ENCODE measurements at regions not wholly inside any gene's neighbourhood (a gene's known extent, or its start where the extent isn't known, plus 50 kb on each side); places are given as distances from the start of the nearest gene placed in this dataset.
"Not testable (repeated sequence)": the region's sequence is repeated elsewhere in the genome, so short reads cannot be mapped to it uniquely, and the experiment has no call there.

GRCh38 chrX:121154858-121155404 is 107.5 kb downstream of the GLUD2 start:
- no peaks in the 10 kb centered on the region for H3K9me3 Mint-ChIP-seq
- no peak for ATAC-seq

DNA sequence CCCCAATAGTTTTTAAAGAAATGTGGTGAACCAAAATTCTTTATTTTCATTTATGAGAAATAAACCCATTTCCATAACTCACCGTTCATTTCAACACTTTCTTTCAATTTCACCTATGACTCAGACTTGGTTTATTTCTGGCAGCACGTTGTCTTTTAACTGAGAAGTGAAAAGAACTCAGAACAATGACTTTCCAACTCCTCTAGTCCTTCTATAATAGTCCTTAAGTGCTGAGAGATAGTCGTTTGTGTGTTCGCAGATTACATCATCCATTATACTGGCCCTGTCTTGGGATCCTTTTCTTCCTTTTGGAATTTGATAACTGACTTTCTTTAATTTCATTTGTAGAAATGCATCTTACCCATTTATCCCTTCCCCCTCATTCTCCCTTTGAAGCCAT is 113.6 kb downstream of the GLUD2 start:
- H3K36me3 Mint-ChIP-seq (ENCODE audit: low read depth), result no peaks in the 10 kb centered on the region
- peaks cover 25% of the 10 kb centered on the region for H3K4me1 Mint-ChIP-seq
- no peak for DNase-seq
- H3K27me3 Mint-ChIP-seq, result peaks cover 2% of the 10 kb centered on the region
- ATAC-seq, result peak; percentile 43
- H3K9me3 Mint-ChIP-seq, result no peaks in the 10 kb centered on the region
- peak overlapping the region; percentile 89 for H3K27ac Mint-ChIP-seq
- peak overlapping the region; percentile 40 for H3K4me3 Mint-ChIP-seq

More at GRCh38 chrX:121154858-121155404, 107.5 kb downstream of the GLUD2 start:
- H3K4me1 Mint-ChIP-seq, result peaks cover 2% of the 10 kb centered on the region
- DNase-seq, result no peak
- no peak overlapping the region for H3K4me3 Mint-ChIP-seq
- peaks cover 4% of the 10 kb centered on the region for H3K27me3 Mint-ChIP-seq
- H3K36me3 Mint-ChIP-seq (ENCODE audit: low read depth), result no peaks in the 10 kb centered on the region
- no peak overlapping the region for H3K27ac Mint-ChIP-seq

- peak overlapping the region; percentile 89 for H3K27ac Mint-ChIP-seq
- H3K4me1 Mint-ChIP-seq, result peaks cover 25% of the 10 kb centered on the region
Measured at GRCh38 chrX:121161501-121161933, 114.1 kb downstream of the GLUD2 start.

DNA sequence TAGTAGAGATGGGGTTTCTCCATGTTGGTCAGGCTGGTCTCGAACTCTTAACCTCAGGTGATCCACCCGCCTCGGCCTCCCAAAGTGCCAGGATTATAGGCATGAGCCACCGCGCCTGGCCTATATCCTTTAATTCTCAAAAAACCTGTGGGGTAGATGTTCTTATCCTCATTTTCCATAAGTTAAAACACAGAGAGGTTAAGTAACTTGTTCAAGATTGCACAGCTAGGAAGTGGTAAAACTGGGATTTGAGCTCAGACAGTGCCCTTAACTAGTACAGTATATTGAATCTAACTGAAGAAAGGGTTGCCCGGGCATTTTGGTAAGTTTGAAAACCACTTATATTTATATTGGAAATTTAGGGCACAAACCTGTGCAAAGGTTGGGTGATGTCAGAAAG is 116.0 kb downstream of the GLUD2 start:
- no peak for ATAC-seq
- no peaks in the 10 kb centered on the region for H3K36me3 Mint-ChIP-seq (ENCODE audit: low read depth)
- H3K27ac Mint-ChIP-seq, result no peak overlapping the region
- peaks cover 23% of the 10 kb centered on the region for H3K4me1 Mint-ChIP-seq
- peaks cover 2% of the 10 kb centered on the region for H3K27me3 Mint-ChIP-seq
- no peak for DNase-seq
- no peak overlapping the region for H3K4me3 Mint-ChIP-seq
- no peaks in the 10 kb centered on the region for H3K9me3 Mint-ChIP-seq

More at GRCh38 chrX:121161501-121161933, 114.1 kb downstream of the GLUD2 start:
- DNase-seq, result peak; percentile 2
- Mint-ChIP-seq H3K4me3 (peak overlapping the region; percentile 40), H3K9me3 (no peaks in the 10 kb centered on the region), H3K36me3 (ENCODE audit: low read depth) (no peaks in the 10 kb centered on the region), H3K27me3 (peaks cover 2% of the 10 kb centered on the region)
- peak; percentile 28 for ATAC-seq

DNA sequence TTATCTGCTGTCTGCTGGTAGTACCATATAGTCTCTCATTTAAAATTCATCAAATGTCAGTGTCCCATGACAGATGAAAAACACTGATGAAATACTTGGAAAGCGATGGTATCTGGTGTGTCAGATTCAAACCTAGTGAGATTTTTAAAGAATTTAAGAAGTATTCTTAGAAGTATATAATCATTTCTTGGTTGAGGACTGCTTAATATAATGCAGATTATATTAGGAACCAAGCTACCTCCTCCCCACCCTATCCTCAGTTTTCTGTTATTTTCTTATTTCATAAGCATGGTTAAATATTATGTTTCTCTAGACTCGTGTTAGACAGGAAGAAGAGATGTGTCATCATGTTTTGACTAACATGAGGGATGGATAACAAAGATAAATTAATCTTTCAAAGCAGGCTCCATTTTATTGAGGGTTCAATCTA is 118.5 kb downstream of the GLUD2 start:
- Mint-ChIP-seq H3K27ac (no peak overlapping the region), H3K4me3 (no peak overlapping the region)

DNA sequence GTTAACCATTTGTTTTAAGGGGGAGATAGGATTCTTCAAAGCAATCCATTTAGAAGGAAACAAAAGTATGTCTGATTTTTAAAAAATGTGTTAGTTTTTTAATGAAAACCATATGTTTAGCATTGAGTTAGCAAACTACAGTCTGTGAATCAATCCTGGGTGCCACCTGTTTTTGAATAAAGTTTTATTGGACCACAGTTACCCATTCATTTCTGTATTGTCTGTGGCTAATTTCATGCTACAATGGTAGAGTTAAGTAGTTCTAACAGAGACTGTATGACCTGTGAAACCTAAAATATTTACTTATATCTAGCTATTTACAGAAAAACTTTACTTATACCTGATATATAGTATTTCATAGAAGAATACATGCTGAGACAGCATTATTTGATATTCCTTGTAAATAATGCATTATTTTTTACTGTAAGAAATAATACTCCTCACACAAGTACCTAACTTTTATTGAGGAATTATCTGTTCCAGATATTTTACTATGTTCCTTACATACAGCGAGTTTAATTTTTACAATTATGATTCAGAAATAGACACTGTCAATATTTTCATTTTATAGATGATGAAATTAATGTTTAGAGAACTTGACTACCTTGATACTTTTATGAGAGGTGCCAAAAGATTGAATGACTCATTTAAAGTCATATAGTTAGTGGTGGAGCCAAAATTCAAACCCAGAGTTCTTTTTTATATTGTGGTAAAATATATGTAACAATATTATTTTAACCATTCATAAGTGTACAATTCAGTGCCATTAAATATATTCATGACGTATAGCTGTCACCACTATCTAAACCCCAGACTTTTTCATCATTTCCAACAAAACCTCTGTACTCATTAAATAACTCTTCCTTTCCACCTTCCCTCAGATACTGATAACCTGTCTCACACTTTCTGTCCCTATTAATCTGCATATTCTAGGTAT is 122.0 kb downstream of the GLUD2 start:
- H3K9me3 Mint-ChIP-seq, result no peaks in the 10 kb centered on the region
- no peaks in the 10 kb centered on the region for H3K36me3 Mint-ChIP-seq (ENCODE audit: low read depth)
- H3K27me3 Mint-ChIP-seq, result no peaks in the 10 kb centered on the region
- H3K4me3 Mint-ChIP-seq, result no peak overlapping the region
- DNase-seq, result no peak
- no peaks in the 10 kb centered on the region for H3K4me1 Mint-ChIP-seq
- no peak for ATAC-seq
- no peak overlapping the region for H3K27ac Mint-ChIP-seq

More for the DNA sequence above, 118.5 kb downstream of the GLUD2 start:
- Mint-ChIP-seq H3K36me3 (ENCODE audit: low read depth) (no peaks in the 10 kb centered on the region), H3K9me3 (no peaks in the 10 kb centered on the region), H3K4me1 (peaks cover 15% of the 10 kb centered on the region), H3K27me3 (no peaks in the 10 kb centered on the region)
- ATAC-seq (no peak), DNase-seq (no peak)

DNA sequence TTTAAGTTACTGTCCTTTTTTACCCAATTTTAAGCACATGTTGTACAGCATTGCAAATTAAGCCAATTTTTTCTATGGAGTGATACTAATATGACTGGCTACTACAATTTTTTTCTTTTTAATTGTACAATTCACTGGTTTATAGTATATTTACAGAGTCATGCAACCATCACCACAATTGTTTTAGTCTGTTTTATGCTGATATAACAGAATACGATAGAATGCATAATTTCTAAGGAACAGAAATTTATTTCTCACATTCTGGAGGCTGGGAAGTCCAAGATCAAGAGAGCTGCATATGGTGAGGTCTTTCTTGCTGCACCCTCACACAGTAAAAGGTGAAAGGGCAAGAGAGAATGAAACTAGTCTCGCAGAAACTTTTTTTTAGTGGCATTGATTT is 125.3 kb downstream of the GLUD2 start:
- no peaks in the 10 kb centered on the region for H3K27me3 Mint-ChIP-seq
- no peak overlapping the region for H3K27ac Mint-ChIP-seq
- no peak for DNase-seq
- no peak for ATAC-seq
- no peaks in the 10 kb centered on the region for H3K4me1 Mint-ChIP-seq
- H3K9me3 Mint-ChIP-seq, result no peaks in the 10 kb centered on the region
- no peak overlapping the region for H3K4me3 Mint-ChIP-seq
- H3K36me3 Mint-ChIP-seq (ENCODE audit: low read depth), result no peaks in the 10 kb centered on the region

DNA sequence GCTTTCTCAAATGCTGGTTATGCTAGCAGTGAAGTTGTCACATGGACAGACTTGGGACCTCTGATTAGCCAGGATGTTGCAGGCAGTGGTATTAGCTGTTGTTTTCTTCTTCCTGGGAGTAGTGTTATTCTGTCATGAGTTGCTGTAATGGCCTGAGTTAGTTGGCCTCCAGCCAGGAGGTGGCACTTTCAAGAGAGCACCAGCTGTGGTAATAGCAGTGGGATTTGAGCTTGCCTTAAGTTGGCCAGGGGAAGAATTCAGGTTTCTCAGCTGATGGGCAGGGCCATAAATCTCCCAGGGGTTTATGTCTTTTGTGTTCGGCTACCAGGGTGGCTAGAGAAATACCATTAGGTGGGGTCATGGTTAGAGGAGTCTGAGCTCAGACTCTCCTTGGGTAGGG is 132.6 kb downstream of the GLUD2 start:
- H3K27me3 Mint-ChIP-seq, result no peaks in the 10 kb centered on the region
- H3K4me1 Mint-ChIP-seq, result no peaks in the 10 kb centered on the region
- DNase-seq (no peak), ATAC-seq (no peak)
- peaks cover 5% of the 10 kb centered on the region for H3K9me3 Mint-ChIP-seq
- no peak overlapping the region for H3K4me3 Mint-ChIP-seq
- H3K36me3 Mint-ChIP-seq (ENCODE audit: low read depth), result no peaks in the 10 kb centered on the region
- H3K27ac Mint-ChIP-seq, result no peak overlapping the region

GRCh38 chrX:121191779-121192178 is 144.4 kb downstream of the GLUD2 start:
- H3K27ac Mint-ChIP-seq, result no peak overlapping the region
- no peak for ATAC-seq
- H3K4me3 Mint-ChIP-seq, result no peak overlapping the region
- H3K27me3 Mint-ChIP-seq, result no peaks in the 10 kb centered on the region
- no peaks in the 10 kb centered on the region for H3K4me1 Mint-ChIP-seq
- H3K36me3 Mint-ChIP-seq (ENCODE audit: low read depth), result no peaks in the 10 kb centered on the region
- DNase-seq, result no peak
- H3K9me3 Mint-ChIP-seq, result no peaks in the 10 kb centered on the region

GRCh38 chrX:121195719-121196118 is 148.3 kb downstream of the GLUD2 start:
- H3K27me3 Mint-ChIP-seq, result no peaks in the 10 kb centered on the region
- no peaks in the 10 kb centered on the region for H3K4me1 Mint-ChIP-seq
- no peak overlapping the region for H3K27ac Mint-ChIP-seq
- ATAC-seq (no peak), DNase-seq (no peak)
- no peaks in the 10 kb centered on the region for H3K9me3 Mint-ChIP-seq
- H3K4me3 Mint-ChIP-seq, result no peak overlapping the region
- H3K36me3 Mint-ChIP-seq (ENCODE audit: low read depth), result no peaks in the 10 kb centered on the region

DNA sequence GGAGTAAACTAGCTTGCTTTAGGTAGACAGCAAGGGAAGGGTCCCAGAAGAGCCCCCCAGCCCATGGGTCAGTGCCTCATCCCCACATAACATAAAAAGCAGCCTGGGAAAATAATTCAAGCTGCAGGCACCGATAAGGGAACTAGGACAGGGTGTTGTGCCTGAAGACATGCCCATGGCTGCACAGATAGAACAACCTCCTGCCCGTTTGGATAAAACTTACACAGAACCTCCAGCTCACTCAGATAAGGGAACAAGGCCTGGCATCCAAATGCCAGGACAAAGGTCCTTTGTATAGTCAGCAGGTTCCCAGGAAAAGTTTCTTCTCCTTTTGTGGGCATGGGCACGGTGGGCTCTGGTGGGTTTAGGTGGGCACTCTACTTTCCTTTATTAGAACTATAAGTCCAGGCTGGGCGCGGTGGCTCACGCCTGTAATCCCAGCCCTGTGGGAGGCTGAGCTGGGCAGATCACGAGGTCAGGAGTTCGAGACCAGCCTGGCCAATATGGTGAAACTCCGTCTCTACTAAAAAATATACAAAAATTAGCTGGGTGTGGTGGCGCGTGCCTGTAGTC is 149.5 kb downstream of the GLUD2 start:
- not testable (repeated sequence) for H3K4me1 Mint-ChIP-seq; H3K27ac Mint-ChIP-seq; H3K36me3 Mint-ChIP-seq (ENCODE audit: low read depth); H3K27me3 Mint-ChIP-seq; DNase-seq; H3K4me3 Mint-ChIP-seq; H3K9me3 Mint-ChIP-seq; ATAC-seq

- Mint-ChIP-seq H3K27me3 (no peaks in the 10 kb centered on the region), H3K4me1 (no peaks in the 10 kb centered on the region), H3K9me3 (no peaks in the 10 kb centered on the region), H3K4me3 (no peak overlapping the region), H3K36me3 (ENCODE audit: low read depth) (no peaks in the 10 kb centered on the region), H3K27ac (no peak overlapping the region)
- DNase-seq (no peak), ATAC-seq (no peak)
Measured at GRCh38 chrX:121208563-121208962, 161.2 kb downstream of the GLUD2 start.

DNA sequence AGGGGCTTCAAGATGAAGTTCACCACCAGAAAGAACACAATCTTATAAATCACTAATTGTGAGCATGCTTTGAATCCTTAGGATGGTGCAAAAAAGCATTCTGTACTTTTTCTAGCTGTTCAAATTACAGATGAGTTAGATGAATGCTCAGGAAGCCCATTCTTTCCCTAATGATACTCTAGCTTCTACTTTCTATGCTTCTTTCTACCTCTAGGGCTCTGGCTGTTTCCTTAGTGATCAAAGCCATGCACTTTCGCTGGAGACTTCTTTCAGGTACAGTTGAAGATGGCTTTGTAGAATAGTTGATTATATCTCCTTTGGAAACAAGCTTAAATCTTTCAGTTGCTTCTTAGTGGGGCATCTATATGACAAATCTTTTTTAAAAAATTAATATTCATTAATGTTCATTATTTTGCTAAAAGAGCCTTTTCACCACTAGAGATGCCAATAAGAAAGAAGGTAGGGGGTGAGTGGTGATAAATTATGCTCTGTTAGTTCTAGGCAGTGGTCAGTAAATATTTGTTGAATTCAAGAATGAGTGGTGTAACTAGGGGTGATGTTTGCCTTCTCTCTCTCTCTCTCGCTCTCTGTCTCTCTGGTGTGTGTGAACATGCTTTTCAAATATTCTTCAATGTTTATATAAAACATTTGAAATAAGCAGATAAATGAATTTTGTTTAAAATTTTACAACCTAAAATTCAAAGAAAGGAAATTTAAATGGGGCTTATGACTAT is 169.4 kb downstream of the GLUD2 start:
- no peak overlapping the region for H3K4me3 Mint-ChIP-seq
- no peak overlapping the region for H3K27ac Mint-ChIP-seq
- no peaks in the 10 kb centered on the region for H3K36me3 Mint-ChIP-seq (ENCODE audit: low read depth)
- no peaks in the 10 kb centered on the region for H3K9me3 Mint-ChIP-seq
- no peaks in the 10 kb centered on the region for H3K27me3 Mint-ChIP-seq
- DNase-seq (no peak), ATAC-seq (no peak)
- H3K4me1 Mint-ChIP-seq, result no peaks in the 10 kb centered on the region

DNA sequence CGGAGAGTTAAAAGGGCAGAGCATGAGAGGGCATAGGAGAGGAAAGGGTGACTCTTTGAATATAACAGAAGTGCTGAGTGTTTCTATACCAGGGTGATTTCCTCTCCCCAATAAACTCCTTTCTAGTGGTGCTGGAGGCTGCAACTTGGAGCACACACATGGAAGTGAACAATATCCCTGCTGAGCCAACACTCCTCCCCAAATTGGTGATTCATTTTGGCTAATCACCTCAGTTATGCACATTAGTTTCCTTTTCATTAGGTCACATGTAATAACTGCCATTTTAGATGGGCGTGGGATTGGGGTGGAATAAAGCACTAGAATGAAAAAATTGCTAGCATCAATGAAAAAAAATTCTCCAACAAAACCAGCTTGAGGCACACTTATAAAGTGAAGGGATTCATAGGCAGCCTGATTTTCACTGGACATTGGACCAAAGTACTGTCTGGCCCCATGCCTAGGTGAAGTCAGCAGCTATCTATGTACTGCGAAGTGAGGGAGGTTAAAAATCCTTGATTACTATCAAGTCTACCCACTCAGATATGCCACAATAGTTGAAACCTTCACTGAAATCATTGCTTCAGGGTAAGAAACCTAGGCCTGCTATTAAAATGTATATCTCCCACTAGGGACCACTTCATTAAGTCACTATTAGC is 174.0 kb downstream of the GLUD2 start:
- no peak for ATAC-seq
- Mint-ChIP-seq H3K27ac (no peak overlapping the region), H3K9me3 (no peaks in the 10 kb centered on the region), H3K4me3 (no peak overlapping the region), H3K27me3 (no peaks in the 10 kb centered on the region), H3K36me3 (ENCODE audit: low read depth) (no peaks in the 10 kb centered on the region), H3K4me1 (no peaks in the 10 kb centered on the region)
- DNase-seq, result no peak

Data from activated naive CD8-positive, alpha-beta T cell treated with anti-CD3 and anti-CD28 coated beads, Interleukin-2, amount 50 U/mL, for 24 hours (primary cell).